ENCODE measurements at regions not wholly inside any gene's neighbourhood (a gene's known extent, or its start where the extent isn't known, plus 50 kb on each side); places are given as distances from the start of the nearest gene placed in this dataset.

GRCh38 chr4:176383273-176384077, 63.7 kb downstream of the SPCS3 start:
- in situ Hi-C loops (cut with HindIII; ENCODE audit: low pct_unique_long_range_greater_than_20kb, low sequenced_read_pairs), result no loop called here
- no peak for DNase-seq (ENCODE audit: low read depth in 1 of 2, low spot score in 1 of 2)
- TF ChIP-seq JUND (IDR thresholded peaks at IDR 0.05; ENCODE audit: low read depth), result no peak

GRCh38 chr4:176385601-176386000, 65.8 kb downstream of the SPCS3 start:
- no peak for TF ChIP-seq JUND (IDR thresholded peaks at IDR 0.05; ENCODE audit: low read depth)
- DNase-seq (ENCODE audit: low read depth in 1 of 2, low spot score in 1 of 2), result no peak
- in situ Hi-C loops (cut with HindIII; ENCODE audit: low pct_unique_long_range_greater_than_20kb, low sequenced_read_pairs), result no loop called here

GRCh38 chr4:176387571-176387970, 67.8 kb downstream of the SPCS3 start:
- no peak for DNase-seq (ENCODE audit: low read depth in 1 of 2, low spot score in 1 of 2)
- in situ Hi-C loops (cut with HindIII; ENCODE audit: low pct_unique_long_range_greater_than_20kb, low sequenced_read_pairs), result no loop called here
- TF ChIP-seq JUND (IDR thresholded peaks at IDR 0.05; ENCODE audit: low read depth), result no peak

- peak in 1 of 2 experiments; percentile 2 for DNase-seq (ENCODE audit: low read depth in 1 of 2, low spot score in 1 of 2)
- in situ Hi-C loops (cut with HindIII; ENCODE audit: low pct_unique_long_range_greater_than_20kb, low sequenced_read_pairs), result no loop called here
- TF ChIP-seq JUND (IDR thresholded peaks at IDR 0.05; ENCODE audit: low read depth), result no peak
Measured at GRCh38 chr4:176393306-176394013, 73.7 kb downstream of the SPCS3 start.

- in situ Hi-C loops (cut with HindIII; ENCODE audit: low pct_unique_long_range_greater_than_20kb, low sequenced_read_pairs), result no loop called here
- TF ChIP-seq JUND (IDR thresholded peaks at IDR 0.05; ENCODE audit: low read depth), result no peak
- no peak for DNase-seq (ENCODE audit: low read depth in 1 of 2, low spot score in 1 of 2)
Measured at GRCh38 chr4:176400816-176401461, 81.2 kb downstream of the SPCS3 start.

GRCh38 chr4:176404621-176405020, 84.9 kb downstream of the SPCS3 start:
- no peak for DNase-seq (ENCODE audit: low read depth in 1 of 2, low spot score in 1 of 2)
- in situ Hi-C loops (cut with HindIII; ENCODE audit: low pct_unique_long_range_greater_than_20kb, low sequenced_read_pairs), result no loop called here

GRCh38 chr4:176406297-176406696, 86.5 kb downstream of the SPCS3 start:
- DNase-seq (ENCODE audit: low read depth in 1 of 2, low spot score in 1 of 2), result no peak
- TF ChIP-seq JUND (IDR thresholded peaks at IDR 0.05; ENCODE audit: low read depth), result no peak
- in situ Hi-C loops (cut with HindIII; ENCODE audit: low pct_unique_long_range_greater_than_20kb, low sequenced_read_pairs), result no loop called here

More at GRCh38 chr4:176404621-176405020, 84.9 kb downstream of the SPCS3 start:
- no peak for TF ChIP-seq JUND (IDR thresholded peaks at IDR 0.05; ENCODE audit: low read depth)

- in situ Hi-C loops (cut with HindIII; ENCODE audit: low pct_unique_long_range_greater_than_20kb, low sequenced_read_pairs), result no loop called here
- TF ChIP-seq JUND (IDR thresholded peaks at IDR 0.05; ENCODE audit: low read depth), result no peak
- no peak for DNase-seq (ENCODE audit: low read depth in 1 of 2, low spot score in 1 of 2)
Measured at GRCh38 chr4:176406736-176407135, 87.0 kb downstream of the SPCS3 start.

GRCh38 chr4:176409627-176410026, 89.9 kb downstream of the SPCS3 start:
- in situ Hi-C loops (cut with HindIII; ENCODE audit: low pct_unique_long_range_greater_than_20kb, low sequenced_read_pairs), result no loop called here
- DNase-seq (ENCODE audit: low read depth in 1 of 2, low spot score in 1 of 2), result no peak
- TF ChIP-seq JUND (IDR thresholded peaks at IDR 0.05; ENCODE audit: low read depth), result no peak

GRCh38 chr4:176413171-176413570, 93.4 kb downstream of the SPCS3 start:
- in situ Hi-C loops (cut with HindIII; ENCODE audit: low pct_unique_long_range_greater_than_20kb, low sequenced_read_pairs), result no loop called here

GRCh38 chr4:176422001-176422400, 102.2 kb downstream of the SPCS3 start:
- in situ Hi-C loops (cut with HindIII; ENCODE audit: low pct_unique_long_range_greater_than_20kb, low sequenced_read_pairs), result no loop called here
- no peak for DNase-seq (ENCODE audit: low read depth in 1 of 2, low spot score in 1 of 2)
- TF ChIP-seq JUND (IDR thresholded peaks at IDR 0.05; ENCODE audit: low read depth), result no peak

More at GRCh38 chr4:176413171-176413570, 93.4 kb downstream of the SPCS3 start:
- DNase-seq (ENCODE audit: low read depth in 1 of 2, low spot score in 1 of 2), result no peak
- TF ChIP-seq JUND (IDR thresholded peaks at IDR 0.05; ENCODE audit: low read depth), result no peak

GRCh38 chr4:176422511-176422910, 102.7 kb downstream of the SPCS3 start:
- in situ Hi-C loops (cut with HindIII; ENCODE audit: low pct_unique_long_range_greater_than_20kb, low sequenced_read_pairs), result no loop called here
- no peak for TF ChIP-seq JUND (IDR thresholded peaks at IDR 0.05; ENCODE audit: low read depth)
- DNase-seq (ENCODE audit: low read depth in 1 of 2, low spot score in 1 of 2), result no peak

- no peak for DNase-seq (ENCODE audit: low read depth in 1 of 2, low spot score in 1 of 2)
- in situ Hi-C loops (cut with HindIII; ENCODE audit: low pct_unique_long_range_greater_than_20kb, low sequenced_read_pairs), result no loop called here
- no peak for TF ChIP-seq JUND (IDR thresholded peaks at IDR 0.05; ENCODE audit: low read depth)
Measured at GRCh38 chr4:176425035-176425434, 105.3 kb downstream of the SPCS3 start.

All from T47D (cell line).